ENCODE measurements at regions not wholly inside any gene's neighbourhood (a gene's known extent, or its start where the extent isn't known, plus 50 kb on each side); places are given as distances from the start of the nearest gene placed in this dataset.

- DNase-seq (ENCODE audit: low read depth), result no peak
These were observed 228.2 kb downstream of the TBL1XR1 start for GRCh38 chr3:176969066-176969465.

GRCh38 chr3:176968631-176969030 lies 228.7 kb downstream of the TBL1XR1 start:
- no peak for DNase-seq (ENCODE audit: low read depth)

- DNase-seq (ENCODE audit: low read depth), result peak; percentile 14
These were observed 229.8 kb downstream of the TBL1XR1 start for GRCh38 chr3:176967522-176967921.

GRCh38 chr3:176964661-176965060 lies 232.6 kb downstream of the TBL1XR1 start:
- DNase-seq (ENCODE audit: low read depth), result peak; percentile 11

GRCh38 chr3:176961916-176962315 lies 235.4 kb downstream of the TBL1XR1 start:
- DNase-seq (ENCODE audit: low read depth), result peak; percentile 6

GRCh38 chr3:176959867-176960266 lies 237.4 kb downstream of the TBL1XR1 start:
- no peak for DNase-seq (ENCODE audit: low read depth)

- DNase-seq (ENCODE audit: low read depth), result no peak
These were observed 238.7 kb downstream of the TBL1XR1 start for GRCh38 chr3:176958560-176958959.

- no peak for DNase-seq (ENCODE audit: low read depth)
These were observed 242.8 kb downstream of the TBL1XR1 start for GRCh38 chr3:176954517-176954916.

- DNase-seq (ENCODE audit: low read depth), result no peak
These were observed 243.9 kb downstream of the TBL1XR1 start for GRCh38 chr3:176953106-176954060.

GRCh38 chr3:176951586-176952292 lies 245.5 kb downstream of the TBL1XR1 start:
- DNase-seq (ENCODE audit: low read depth), result no peak

- DNase-seq (ENCODE audit: low read depth), result no peak
These were observed 246.1 kb downstream of the TBL1XR1 start for GRCh38 chr3:176951144-176951543.

GRCh38 chr3:176950743-176951142 lies 246.5 kb downstream of the TBL1XR1 start:
- peak; percentile 55 for DNase-seq (ENCODE audit: low read depth)

- DNase-seq (ENCODE audit: low read depth), result no peak
These were observed 249.1 kb downstream of the TBL1XR1 start for GRCh38 chr3:176948151-176948550.

GRCh38 chr3:176946202-176946601 lies 251.1 kb downstream of the TBL1XR1 start:
- no peak for DNase-seq (ENCODE audit: low read depth)

- DNase-seq (ENCODE audit: low read depth), result no peak
These were observed 255.0 kb downstream of the TBL1XR1 start for GRCh38 chr3:176942305-176942704.

- no peak for DNase-seq (ENCODE audit: low read depth)
These were observed 255.6 kb downstream of the TBL1XR1 start for GRCh38 chr3:176941689-176942088.

- peak; percentile 78 for DNase-seq (ENCODE audit: low read depth)
These were observed 258.1 kb downstream of the TBL1XR1 start for GRCh38 chr3:176939022-176939817.

GRCh38 chr3:176937994-176938393 lies 259.3 kb downstream of the TBL1XR1 start:
- DNase-seq (ENCODE audit: low read depth), result no peak

- DNase-seq (ENCODE audit: low read depth), result no peak
These were observed 259.7 kb downstream of the TBL1XR1 start for GRCh38 chr3:176937541-176937940.

- no peak for DNase-seq (ENCODE audit: low read depth)
These were observed 261.9 kb downstream of the TBL1XR1 start for GRCh38 chr3:176935194-176935888.

- no peak for DNase-seq (ENCODE audit: low read depth)
These were observed 262.6 kb downstream of the TBL1XR1 start for GRCh38 chr3:176934698-176935097.

GRCh38 chr3:176933704-176934103 lies 263.6 kb downstream of the TBL1XR1 start:
- no peak for DNase-seq (ENCODE audit: low read depth)

All from ELR (cell line).